ENCODE measurements at regions not wholly inside any gene's neighbourhood (a gene's known extent, or its start where the extent isn't known, plus 50 kb on each side); places are given as distances from the start of the nearest gene placed in this dataset.
A peak's percentile ranks its signal among the peaks of the same experiment; 100 is the strongest.

- no peak overlapping the region for H3K4me3 ChIP-seq (ENCODE audit: low read depth, low read length, poor library complexity, severe bottlenecking)
- no peak for TF ChIP-seq EZH2 (IDR thresholded peaks at IDR 0.05; ENCODE audit: borderline replicate concordance, low read depth, low read length, poor library complexity, severe bottlenecking)
- TF ChIP-seq, protein P1, sequence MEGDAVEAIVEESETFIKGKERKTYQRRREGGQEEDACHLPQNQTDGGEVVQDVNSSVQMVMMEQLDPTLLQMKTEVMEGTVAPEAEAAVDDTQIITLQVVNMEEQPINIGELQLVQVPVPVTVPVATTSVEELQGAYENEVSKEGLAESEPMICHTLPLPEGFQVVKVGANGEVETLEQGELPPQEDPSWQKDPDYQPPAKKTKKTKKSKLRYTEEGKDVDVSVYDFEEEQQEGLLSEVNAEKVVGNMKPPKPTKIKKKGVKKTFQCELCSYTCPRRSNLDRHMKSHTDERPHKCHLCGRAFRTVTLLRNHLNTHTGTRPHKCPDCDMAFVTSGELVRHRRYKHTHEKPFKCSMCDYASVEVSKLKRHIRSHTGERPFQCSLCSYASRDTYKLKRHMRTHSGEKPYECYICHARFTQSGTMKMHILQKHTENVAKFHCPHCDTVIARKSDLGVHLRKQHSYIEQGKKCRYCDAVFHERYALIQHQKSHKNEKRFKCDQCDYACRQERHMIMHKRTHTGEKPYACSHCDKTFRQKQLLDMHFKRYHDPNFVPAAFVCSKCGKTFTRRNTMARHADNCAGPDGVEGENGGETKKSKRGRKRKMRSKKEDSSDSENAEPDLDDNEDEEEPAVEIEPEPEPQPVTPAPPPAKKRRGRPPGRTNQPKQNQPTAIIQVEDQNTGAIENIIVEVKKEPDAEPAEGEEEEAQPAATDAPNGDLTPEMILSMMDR (conservative IDR thresholded peaks at IDR 0.05; ENCODE audit: low read depth, low read length): peak; percentile 24; the same call in 1 of the 2 replicates
- ChIA-PET CTCF (no interaction called here), POLR2A (ENCODE audit: low non-redundant PET) (no interaction called here)
- H3K27ac ChIP-seq (ENCODE audit: low read depth, low read length, poor library complexity, severe bottlenecking): no peak overlapping the region
- no peaks in the 10 kb centered on the region for H3K4me1 ChIP-seq (ENCODE audit: insufficient read depth, low read length, poor library complexity, severe bottlenecking)
- no peaks in the 10 kb centered on the region for H3K9me3 ChIP-seq (ENCODE audit: low read depth, low read length, poor library complexity, severe bottlenecking)
- no peak for DNase-seq (ENCODE audit: low spot score)
- H3K36me3 ChIP-seq (ENCODE audit: insufficient read depth, low read length, poor library complexity, severe bottlenecking): no peaks in the 10 kb centered on the region
- no peaks in the 10 kb centered on the region for H3K27me3 ChIP-seq (replicated peaks; ENCODE audit: insufficient read depth, low read depth, low read length, poor library complexity)
- no TSS peak for BruUV-seq (replicated peaks)
- intact Hi-C loops (cut with micrococcal nuclease; ENCODE audit: unreplicated experiment): no loop called here
Observed at GRCh38 chr9:99511723-99512122, 289.6 kb downstream of the SEC61B start.

GRCh38 chr9:99513441-99514112 lies 291.5 kb downstream of the SEC61B start:
- no peaks in the 10 kb centered on the region for H3K36me3 ChIP-seq (ENCODE audit: insufficient read depth, low read length, poor library complexity, severe bottlenecking)
- ChIA-PET POLR2A (ENCODE audit: low non-redundant PET) (no interaction called here), CTCF (no interaction called here)
- intact Hi-C loops (cut with micrococcal nuclease; ENCODE audit: unreplicated experiment): no loop called here
- H3K9me3 ChIP-seq (ENCODE audit: low read depth, low read length, poor library complexity, severe bottlenecking): no peaks in the 10 kb centered on the region
- no peaks in the 10 kb centered on the region for H3K4me1 ChIP-seq (ENCODE audit: insufficient read depth, low read length, poor library complexity, severe bottlenecking)
- H3K27me3 ChIP-seq (replicated peaks; ENCODE audit: insufficient read depth, low read depth, low read length, poor library complexity): no peaks in the 10 kb centered on the region
- no peak for DNase-seq (ENCODE audit: low spot score)
- H3K27ac ChIP-seq (ENCODE audit: low read depth, low read length, poor library complexity, severe bottlenecking): no peak overlapping the region
- BruUV-seq (replicated peaks): no TSS peak
- TF ChIP-seq, protein P1 (conservative IDR thresholded peaks at IDR 0.05; ENCODE audit: low read depth, low read length): no peak
- TF ChIP-seq EZH2 (IDR thresholded peaks at IDR 0.05; ENCODE audit: borderline replicate concordance, low read depth, low read length, poor library complexity, severe bottlenecking): no peak
- no peak overlapping the region for H3K4me3 ChIP-seq (ENCODE audit: low read depth, low read length, poor library complexity, severe bottlenecking)

- ChIA-PET CTCF (no interaction called here), POLR2A (ENCODE audit: low non-redundant PET) (no interaction called here)
- H3K4me1 ChIP-seq (ENCODE audit: insufficient read depth, low read length, poor library complexity, severe bottlenecking): no peaks in the 10 kb centered on the region
- BruUV-seq (replicated peaks): no TSS peak
- intact Hi-C loops (cut with micrococcal nuclease; ENCODE audit: unreplicated experiment): no loop called here
- no peak for TF ChIP-seq EZH2 (IDR thresholded peaks at IDR 0.05; ENCODE audit: borderline replicate concordance, low read depth, low read length, poor library complexity, severe bottlenecking)
- TF ChIP-seq, protein P1 (conservative IDR thresholded peaks at IDR 0.05; ENCODE audit: low read depth, low read length): no peak
- no peaks in the 10 kb centered on the region for H3K9me3 ChIP-seq (ENCODE audit: low read depth, low read length, poor library complexity, severe bottlenecking)
- H3K36me3 ChIP-seq (ENCODE audit: insufficient read depth, low read length, poor library complexity, severe bottlenecking): no peaks in the 10 kb centered on the region
- no peak overlapping the region for H3K27ac ChIP-seq (ENCODE audit: low read depth, low read length, poor library complexity, severe bottlenecking)
- no peaks in the 10 kb centered on the region for H3K27me3 ChIP-seq (replicated peaks; ENCODE audit: insufficient read depth, low read depth, low read length, poor library complexity)
- no peak for DNase-seq (ENCODE audit: low spot score)
- no peak overlapping the region for H3K4me3 ChIP-seq (ENCODE audit: low read depth, low read length, poor library complexity, severe bottlenecking)
Observed at GRCh38 chr9:99515093-99515492, 293.0 kb downstream of the SEC61B start.

Data from A673 (cell line).